DOHH2 (cell line): ENCODE measurements at regions not wholly inside any gene's neighbourhood (a gene's known extent, or its start where the extent isn't known, plus 50 kb on each side); places are given as distances from the start of the nearest gene placed in this dataset.

ENCODE experiments used
- H3F3A ChIP-seq: fragments of 200-600 bp; sonication (generic), shearing (Covaris generic); 2 replicates; pipeline ENCODE4 v1.6.0; 2016; ENCODE audit warnings: antibody characterized with exemption, mild to moderate bottlenecking; ENCODE audit not compliant: control insufficient read depth, insufficient read depth
- H3K27ac ChIP-seq: fragments of 200-600 bp; sonication (generic); 2 replicates; pipeline ENCODE4 v1.5.1; 2014; ENCODE audit warnings: low read depth, mild to moderate bottlenecking, low read length, moderate library complexity
- H3K27me3 ChIP-seq: fragments of 200-600 bp; sonication (generic); 2 replicates; pipeline ENCODE4 v1.6.1; 2014; ENCODE audit warnings: mild to moderate bottlenecking, low read length, mixed read lengths; ENCODE audit not compliant: control insufficient read depth
- H3K36me3 ChIP-seq: fragments of 200-600 bp; sonication (generic); 2 replicates; pipeline ENCODE4 v1.6.1; 2014; ENCODE audit warnings: mild to moderate bottlenecking, low read length, moderate library complexity, mixed read lengths; ENCODE audit not compliant: control insufficient read depth
- H3K4me1 ChIP-seq: fragments of 200-600 bp; sonication (generic); 2 replicates; pipeline ENCODE4 v1.6.1; 2014; ENCODE audit warnings: mild to moderate bottlenecking, low read length, mixed read lengths; ENCODE audit not compliant: control insufficient read depth
- H3K4me2 ChIP-seq: fragments of 200-600 bp; sonication (generic); 2 replicates; pipeline ENCODE4 v1.6.0; 2014; ENCODE audit warnings: mild to moderate bottlenecking, low read length, moderate library complexity
- H3K4me3 ChIP-seq: fragments of 200-600 bp; sonication (generic); 2 replicates; pipeline ENCODE4 v1.5.1; 2014; ENCODE audit warnings: mild to moderate bottlenecking, low read length, mixed read lengths
- H3K79me2 ChIP-seq: fragments of 200-600 bp; sonication (generic); 2 replicates; pipeline ENCODE4 v1.6.1; 2014; ENCODE audit warnings: mild to moderate bottlenecking, low read length, mixed read lengths; ENCODE audit not compliant: control insufficient read depth
- H3K9me2 ChIP-seq: fragments of 200-600 bp; sonication (generic); replicated peaks from 2 replicates; pipeline ENCODE4 v1.6.1; 2014; ENCODE audit warnings: mild to moderate bottlenecking, low read length, mixed read lengths; ENCODE audit not compliant: control insufficient read depth
- H3K9me3 ChIP-seq: fragments of 200-600 bp; sonication (generic); 2 replicates; pipeline ENCODE4 v1.6.1; 2014; ENCODE audit warnings: antibody characterized with exemption, low read length, mixed read lengths; ENCODE audit not compliant: control insufficient read depth, insufficient read depth
- H4K20me1 ChIP-seq: fragments of 200-600 bp; sonication (generic); 2 replicates; pipeline ENCODE4 v1.6.0; 2014; ENCODE audit warnings: low read depth, mild to moderate bottlenecking, antibody characterized with exemption, low read length, moderate library complexity; ENCODE audit not compliant: control insufficient read depth, insufficient read depth
- EZH2phosphoT487 ChIP-seq: fragments of 200-600 bp; sonication (generic); IDR thresholded peaks from 2 replicates; pipeline ENCODE4 v1.6.1; 2017; ENCODE audit warnings: borderline replicate concordance, mild to moderate bottlenecking, antibody characterized with exemption, low read length, moderate library complexity, mixed read lengths
- TF ChIP-seq, protein P1 (sequence below): fragments of 200-600 bp; sonication (generic); IDR thresholded peaks from one replicate; pipeline ENCODE4 v1.5.1; 2014; ENCODE audit warnings: antibody characterized with exemption, mild to moderate bottlenecking, low read depth, low read length; ENCODE audit not compliant: poor library complexity, severe bottlenecking

DNA sequence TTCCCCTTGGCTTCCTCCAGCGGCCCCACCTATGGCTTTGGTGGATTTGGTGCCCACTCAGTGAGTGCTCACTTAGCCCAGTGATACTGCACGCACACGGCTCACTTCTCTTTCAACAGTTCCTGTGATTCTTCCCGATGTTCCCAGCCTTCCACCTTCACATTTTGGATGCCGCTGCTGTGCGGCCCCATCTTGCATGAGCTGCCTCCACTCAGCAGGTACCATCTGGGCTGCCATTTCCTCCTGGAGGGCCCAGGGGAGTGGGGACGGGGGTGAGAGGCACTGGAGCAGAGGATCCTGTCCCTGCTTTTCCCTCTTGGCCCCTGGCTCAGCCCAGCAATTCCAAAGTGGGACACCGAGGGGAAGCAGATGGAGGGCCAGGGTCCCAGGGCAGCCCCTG, 323.3 kb upstream of the ZNF32 start:
- Histone ChIP-seq H3K27me3 (0 out of 2 replicates have a peak, but pooled peaks cover 3% of the 10 kb centered on the region), H4K20me1 (no peaks in the 10 kb centered on the region)
- no peak for TF ChIP-seq EZH2phosphoT487
- TF ChIP-seq, protein P1, sequence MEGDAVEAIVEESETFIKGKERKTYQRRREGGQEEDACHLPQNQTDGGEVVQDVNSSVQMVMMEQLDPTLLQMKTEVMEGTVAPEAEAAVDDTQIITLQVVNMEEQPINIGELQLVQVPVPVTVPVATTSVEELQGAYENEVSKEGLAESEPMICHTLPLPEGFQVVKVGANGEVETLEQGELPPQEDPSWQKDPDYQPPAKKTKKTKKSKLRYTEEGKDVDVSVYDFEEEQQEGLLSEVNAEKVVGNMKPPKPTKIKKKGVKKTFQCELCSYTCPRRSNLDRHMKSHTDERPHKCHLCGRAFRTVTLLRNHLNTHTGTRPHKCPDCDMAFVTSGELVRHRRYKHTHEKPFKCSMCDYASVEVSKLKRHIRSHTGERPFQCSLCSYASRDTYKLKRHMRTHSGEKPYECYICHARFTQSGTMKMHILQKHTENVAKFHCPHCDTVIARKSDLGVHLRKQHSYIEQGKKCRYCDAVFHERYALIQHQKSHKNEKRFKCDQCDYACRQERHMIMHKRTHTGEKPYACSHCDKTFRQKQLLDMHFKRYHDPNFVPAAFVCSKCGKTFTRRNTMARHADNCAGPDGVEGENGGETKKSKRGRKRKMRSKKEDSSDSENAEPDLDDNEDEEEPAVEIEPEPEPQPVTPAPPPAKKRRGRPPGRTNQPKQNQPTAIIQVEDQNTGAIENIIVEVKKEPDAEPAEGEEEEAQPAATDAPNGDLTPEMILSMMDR: no peak

DNA sequence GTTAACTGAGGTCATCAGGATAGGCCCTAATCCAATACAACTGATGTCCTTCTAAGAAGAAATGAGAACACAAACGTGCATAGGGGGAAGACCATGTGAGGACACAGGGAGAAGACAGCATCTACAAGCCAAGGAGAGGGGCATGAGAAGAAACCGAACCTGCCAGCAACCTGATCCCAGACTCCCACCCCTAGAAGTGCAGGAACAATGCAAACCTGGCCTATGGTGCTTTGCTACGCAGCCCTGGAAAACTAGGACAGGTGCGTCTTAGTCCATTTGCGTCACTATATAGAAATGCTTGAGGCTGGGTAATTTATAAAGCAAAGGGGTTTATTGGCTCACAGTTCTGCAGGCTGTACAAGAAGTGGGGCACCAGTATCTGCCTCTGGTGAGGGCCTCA, 322.6 kb upstream of the ZNF32 start:
- H3K4me3 ChIP-seq: no peak overlapping the region
- no peaks in the 10 kb centered on the region for H3K4me1 ChIP-seq
- TF ChIP-seq, protein P1: no peak
- no peak for TF ChIP-seq EZH2phosphoT487
- H3K27me3 ChIP-seq: peaks cover 8% of the 10 kb centered on the region
- H3F3A ChIP-seq: no peaks in the 10 kb centered on the region
- H3K9me2 ChIP-seq: no peaks in the 10 kb centered on the region
- no peaks in the 10 kb centered on the region for H3K79me2 ChIP-seq
- no peaks in the 10 kb centered on the region for H3K36me3 ChIP-seq
- no peaks in the 10 kb centered on the region for H3K9me3 ChIP-seq
- no peak overlapping the region for H3K4me2 ChIP-seq
- no peak overlapping the region for H3K27ac ChIP-seq
- H4K20me1 ChIP-seq: no peaks in the 10 kb centered on the region

More for the DNA sequence above, 323.3 kb upstream of the ZNF32 start:
- no peaks in the 10 kb centered on the region for H3K36me3 ChIP-seq
- no peak overlapping the region for H3K4me3 ChIP-seq
- H3K9me3 ChIP-seq: no peaks in the 10 kb centered on the region
- H3F3A ChIP-seq: no peaks in the 10 kb centered on the region
- no peak overlapping the region for H3K4me2 ChIP-seq
- H3K9me2 ChIP-seq: no peaks in the 10 kb centered on the region
- no peak overlapping the region for H3K27ac ChIP-seq
- no peaks in the 10 kb centered on the region for H3K79me2 ChIP-seq
- no peaks in the 10 kb centered on the region for H3K4me1 ChIP-seq

DNA sequence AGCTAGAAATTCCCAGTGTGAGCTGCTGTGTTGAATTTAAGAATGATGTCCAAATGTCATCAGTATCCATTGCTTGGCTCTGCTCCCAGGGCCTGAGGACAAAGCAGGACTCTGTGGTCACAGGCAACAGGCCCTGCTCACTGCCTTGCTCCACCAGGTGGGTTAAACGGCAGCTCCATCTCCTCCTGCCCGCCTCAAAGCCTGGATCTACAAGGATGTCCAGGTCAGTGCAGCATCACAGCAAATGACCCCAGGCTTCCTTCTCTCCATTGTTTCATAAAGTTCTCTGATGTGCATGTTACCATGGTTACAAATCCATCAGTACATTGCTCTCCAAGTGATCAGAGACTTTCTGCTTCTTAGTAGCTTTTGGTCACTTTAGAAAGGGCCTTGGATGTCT, 322.0 kb upstream of the ZNF32 start:
- no peaks in the 10 kb centered on the region for H3K9me3 ChIP-seq
- H3K9me2 ChIP-seq: no peaks in the 10 kb centered on the region
- H3F3A ChIP-seq: no peaks in the 10 kb centered on the region
- H3K36me3 ChIP-seq: no peaks in the 10 kb centered on the region
- H3K4me3 ChIP-seq: no peak overlapping the region
- peaks cover 14% of the 10 kb centered on the region for H3K27me3 ChIP-seq
- H3K4me2 ChIP-seq: no peak overlapping the region
- peaks cover 2% of the 10 kb centered on the region for H3K4me1 ChIP-seq
- no peaks in the 10 kb centered on the region for H4K20me1 ChIP-seq
- no peaks in the 10 kb centered on the region for H3K79me2 ChIP-seq
- no peak overlapping the region for H3K27ac ChIP-seq
- TF ChIP-seq, protein P1: no peak
- no peak for TF ChIP-seq EZH2phosphoT487
